HG03571 (cell line): ENCODE measurements at regions not wholly inside any gene's neighbourhood (a gene's known extent, or its start where the extent isn't known, plus 50 kb on each side); places are given as distances from the start of the nearest gene placed in this dataset.

Experiments
- ATAC-seq: cut with Tn5 transposase; IDR thresholded peaks from one replicate; pipeline ENCODE4 v1.9.1; 2021; ENCODE audit not compliant: unreplicated experiment

GRCh38 chr10:112092519-112092918, 91.0 kb downstream of the GPAM start:
- ATAC-seq: no peak

- ATAC-seq: no peak
These were observed 88.6 kb downstream of the GPAM start for GRCh38 chr10:112094984-112095383.

- ATAC-seq: no peak
These were observed 87.8 kb downstream of the GPAM start for GRCh38 chr10:112095731-112096130.

- ATAC-seq: no peak
These were observed 84.9 kb downstream of the GPAM start for GRCh38 chr10:112098682-112099081.
